ENCODE measurements at regions not wholly inside any gene's neighbourhood (a gene's known extent, or its start where the extent isn't known, plus 50 kb on each side); places are given as distances from the start of the nearest gene placed in this dataset.

DNA sequence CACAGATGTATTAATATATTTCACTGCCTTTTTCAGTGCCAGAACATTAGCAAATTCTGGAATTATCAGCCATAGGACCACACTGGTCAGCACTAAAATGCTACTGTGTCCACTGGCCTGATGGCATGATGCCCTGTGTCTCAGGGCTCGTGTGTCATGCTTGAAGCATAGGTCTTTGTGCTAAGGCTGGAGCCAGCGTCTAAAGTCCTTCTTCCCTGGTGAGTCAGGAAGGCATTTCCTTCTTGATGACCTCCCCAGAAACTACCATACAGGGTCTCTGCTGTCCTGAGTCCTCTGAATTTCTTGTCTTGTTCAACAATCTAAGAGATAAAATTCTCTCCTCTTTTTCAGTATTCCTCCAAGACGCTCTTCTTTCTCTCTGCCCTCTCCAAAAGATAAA lies 489.9 kb downstream of the PSAT1 start:
- POLR2A ChIA-PET (ENCODE audit: partially characterized antibody) = no interaction called here
- Histone ChIP-seq H3K9ac (replicated peaks in 1 of 4; ENCODE audit: extremely low read depth in 1 of 4, low read depth in 3 of 4, low read length in 3 of 4) (no peak overlapping the region), H3K4me3 (ENCODE audit: extremely low read depth in 1 of 4, insufficient read depth in 2 of 4, low read depth in 3 of 4, low read length in 4 of 4) (no peak overlapping the region), H3K27me3 (replicated peaks in 1 of 4; ENCODE audit: control insufficient read depth in 3 of 4, extremely low read depth in 1 of 4, insufficient read depth in 3 of 4, low read length in 3 of 4) (no peaks in the 10 kb centered on the region), H2BK5ac (ENCODE audit: low read depth, low read length) (no peak overlapping the region), H2BK12ac (ENCODE audit: low read depth, low read length) (no peak overlapping the region), H3K23ac (ENCODE audit: insufficient read length) (no peak overlapping the region), H3K27ac (ENCODE audit: low read depth, low read length) (no peak overlapping the region), H2BK20ac (ENCODE audit: low read length) (no peak overlapping the region), H3K9me3 (ENCODE audit: insufficient read depth in 2 of 2, low read depth in 1 of 2, low read length in 1 of 2) (no peaks in the 10 kb centered on the region), H2BK120ac (replicated peaks; ENCODE audit: low read depth, low read length) (no peak overlapping the region), H3K56ac (replicated peaks; ENCODE audit: insufficient read length, low read depth, low read length) (no peak overlapping the region), H3K79me1 (ENCODE audit: low read depth, low read length) (no peaks in the 10 kb centered on the region), H3K14ac (ENCODE audit: insufficient read length) (no peak overlapping the region), H3K4me1 (replicated peaks in 1 of 4; ENCODE audit: control insufficient read depth in 3 of 4, insufficient read depth in 4 of 4, low read length in 3 of 4) (no peaks in the 10 kb centered on the region), H4K20me1 (replicated peaks in 1 of 2; ENCODE audit: control insufficient read depth in 1 of 2, insufficient read depth in 2 of 2, low read length in 2 of 2) (no peaks in the 10 kb centered on the region), H4K8ac (ENCODE audit: extremely low read depth, insufficient read depth, low read length) (no peak overlapping the region), H4K91ac (replicated peaks; ENCODE audit: insufficient read length, low read length) (no peak overlapping the region), H3K79me2 (ENCODE audit: control insufficient read depth in 1 of 2, insufficient read depth in 2 of 2, low read length in 2 of 2) (no peaks in the 10 kb centered on the region), H3K36me3 (ENCODE audit: control insufficient read depth in 2 of 4, insufficient read depth in 4 of 4, low read length in 3 of 4) (no peaks in the 10 kb centered on the region), H2BK15ac (ENCODE audit: low read length) (no peak overlapping the region), H3K4ac (replicated peaks; ENCODE audit: insufficient read length, low read depth, low read length) (no peak overlapping the region), H4K5ac (ENCODE audit: insufficient read length, low read depth, low read length) (no peak overlapping the region), H3K18ac (ENCODE audit: extremely low read depth, low read length) (no peak overlapping the region), H2AFZ (ENCODE audit: low read length) (no peak overlapping the region), H2AK5ac (ENCODE audit: low read depth, low read length) (no peak overlapping the region), H3K4me2 (ENCODE audit: insufficient read depth in 1 of 2, low read depth in 2 of 2, low read length in 2 of 2) (no peak overlapping the region), H3K23me2 (ENCODE audit: low read depth, low read length) (no peaks in the 10 kb centered on the region)
- WGBS, 2 experiments (ENCODE audit: extremely low coverage in 1 of 2, insufficient coverage in 1 of 2, insufficient read length in 1 of 2, insufficient replicate concordance in 2 of 2, low coverage in 1 of 2, low lambda C conversion rate in 2 of 2, missing lambda C conversion rate in 1 of 2) = 89% methylated on average over 3 of the region's 3 CpGs; no CpG with 5 or more reads in 1 of the 2 experiments
- DNase-seq (ENCODE audit: low read depth in 1 of 2, low spot score in 2 of 2) = no peak
- TF ChIP-seq BCL11A (IDR thresholded peaks at IDR 0.05; ENCODE audit: low read depth in 2 of 2, low read length in 2 of 2) (no peak), EGR1 (IDR thresholded peaks at IDR 0.05; ENCODE audit: borderline replicate concordance, low read depth, low read length) (no peak), MAFK (IDR thresholded peaks at IDR 0.05; ENCODE audit: low read depth, low read length) (no peak), EZH2 (IDR thresholded peaks at IDR 0.05; ENCODE audit: low read depth, low read length, severe bottlenecking) (no peak), CBX5 (IDR thresholded peaks at IDR 0.05; ENCODE audit: low read depth, low read length) (no peak), CTCF (IDR thresholded peaks at IDR 0.05; ENCODE audit: control extremely low read depth in 1 of 3, insufficient read depth in 1 of 3, low read depth in 1 of 3, low read length in 3 of 3) (no peak), MAX (IDR thresholded peaks at IDR 0.05) (no peak), POLR2AphosphoS5 (IDR thresholded peaks at IDR 0.05; ENCODE audit: low read depth, low read length) (no peak)
- no peak for FAIRE-seq
- CTCF ChIA-PET (ENCODE audit: partially characterized antibody) = interaction anchor here (0.8 to 1.5 kb wide), 2 partner anchors 30 to 91 kb away, joined by 3 to 4 read pairs; no protein-coding TSS in a partner anchor
